ENCODE measurements at regions not wholly inside any gene's neighbourhood (a gene's known extent, or its start where the extent isn't known, plus 50 kb on each side); places are given as distances from the start of the nearest gene placed in this dataset.

GRCh38 chr15:77798151-77798835 lies 165.6 kb upstream of the LINGO1 start:
- 81% methylated on average over 11 of the region's 13 CpGs for WGBS (ENCODE audit: insufficient coverage)
- POLR2A ChIA-PET = no interaction called here
- no peaks in the 10 kb centered on the region for H3K79me2 ChIP-seq (ENCODE audit: control insufficient read depth, insufficient read depth, low read length)

GRCh38 chr15:77797270-77797669 lies 164.6 kb upstream of the LINGO1 start:
- no peak overlapping the region for H3K4me2 ChIP-seq (replicated peaks; ENCODE audit: low read depth, low read length, poor library complexity, severe bottlenecking)
- no peak for ATAC-seq (ENCODE audit: low read depth)
- no peaks in the 10 kb centered on the region for H3K9me3 Mint-ChIP-seq (ENCODE audit: insufficient read depth)
- no peak overlapping the region for H3K4me3 ChIP-seq (ENCODE audit: control extremely low read depth in 1 of 5, extremely low read depth in 1 of 5, insufficient read depth in 1 of 5, low read depth in 2 of 5, low read length in 4 of 5)
- H4K20me1 ChIP-seq (ENCODE audit: control insufficient read depth, insufficient read depth, low read length, poor library complexity, severe bottlenecking) = no peaks in the 10 kb centered on the region
- TF ChIP-seq EZH2 (IDR thresholded peaks at IDR 0.05; ENCODE audit: borderline replicate concordance, insufficient read depth, low read depth, low read length, poor library complexity, severe bottlenecking) (no peak), CTCF (IDR thresholded peaks at IDR 0.05) (no peak)
- no peak overlapping the region for H3K9ac ChIP-seq (ENCODE audit: low read length)
- 61% methylated on average over 8 of the region's 8 CpGs for WGBS (ENCODE audit: insufficient coverage)
- no peak overlapping the region for H3K27ac ChIP-seq (ENCODE audit: low read length in 2 of 2)
- no peaks in the 10 kb centered on the region for H3K27me3 ChIP-seq (replicated peaks in 1 of 4; ENCODE audit: control extremely low read depth in 1 of 4, control insufficient read depth in 3 of 4, insufficient read depth in 4 of 4, low read length in 3 of 4)
- DNase-seq = no peak
- H3K27ac Mint-ChIP-seq = no peak overlapping the region
- H3K9me3 ChIP-seq (ENCODE audit: control extremely low read depth in 1 of 3, control insufficient read depth in 2 of 3, insufficient read depth in 1 of 3, low read length in 2 of 3) = peaks cover 0 to 6% (median 0%) of the 10 kb centered on the region in 3 donors
- H3K4me1 Mint-ChIP-seq = no peaks in the 10 kb centered on the region
- intact Hi-C loops (cut with micrococcal nuclease) = no loop called here
- H2AFZ ChIP-seq (ENCODE audit: insufficient read depth, low read depth, low read length, poor library complexity, severe bottlenecking) = no peak overlapping the region
- no peaks in the 10 kb centered on the region for H3K4me1 ChIP-seq (ENCODE audit: control insufficient read depth in 2 of 2, insufficient read depth in 2 of 2, low read length in 2 of 2)
- POLR2A ChIA-PET = no interaction called here
- H3K79me2 ChIP-seq (ENCODE audit: control insufficient read depth, insufficient read depth, low read length) = no peaks in the 10 kb centered on the region
- peaks cover 16% of the 10 kb centered on the region for H3K27me3 Mint-ChIP-seq
- H3K36me3 ChIP-seq (replicated peaks in 1 of 2; ENCODE audit: control extremely low read depth in 1 of 2, control insufficient read depth in 1 of 2, extremely low read depth in 1 of 2, insufficient read depth in 2 of 2, low read length in 1 of 2) = no peaks in the 10 kb centered on the region
- no peak overlapping the region for H3K4me3 Mint-ChIP-seq
- CTCF ChIA-PET = no interaction called here

More at GRCh38 chr15:77798151-77798835, 165.6 kb upstream of the LINGO1 start:
- H3K4me2 ChIP-seq (replicated peaks; ENCODE audit: low read depth, low read length, poor library complexity, severe bottlenecking) = no peak overlapping the region
- H3K27me3 ChIP-seq (replicated peaks in 1 of 4; ENCODE audit: control extremely low read depth in 1 of 4, control insufficient read depth in 3 of 4, insufficient read depth in 4 of 4, low read length in 3 of 4) = no peaks in the 10 kb centered on the region
- H3K9me3 ChIP-seq (ENCODE audit: control extremely low read depth in 1 of 3, control insufficient read depth in 2 of 3, insufficient read depth in 1 of 3, low read length in 2 of 3) = peaks cover 0 to 6% (median 0%) of the 10 kb centered on the region in 3 donors
- H3K27ac Mint-ChIP-seq = no peak overlapping the region
- no peaks in the 10 kb centered on the region for H3K4me1 Mint-ChIP-seq
- ATAC-seq (ENCODE audit: low read depth) (no peak), DNase-seq (no peak)
- H3K9ac ChIP-seq (ENCODE audit: low read length) = no peak overlapping the region
- H2AFZ ChIP-seq (ENCODE audit: insufficient read depth, low read depth, low read length, poor library complexity, severe bottlenecking) = no peak overlapping the region
- no peaks in the 10 kb centered on the region for H3K4me1 ChIP-seq (ENCODE audit: control insufficient read depth in 2 of 2, insufficient read depth in 2 of 2, low read length in 2 of 2)
- CTCF ChIA-PET = no interaction called here
- no peak overlapping the region for H3K4me3 ChIP-seq (ENCODE audit: control extremely low read depth in 1 of 5, extremely low read depth in 1 of 5, insufficient read depth in 1 of 5, low read depth in 2 of 5, low read length in 4 of 5)
- no peaks in the 10 kb centered on the region for H4K20me1 ChIP-seq (ENCODE audit: control insufficient read depth, insufficient read depth, low read length, poor library complexity, severe bottlenecking)
- no peak for TF ChIP-seq EZH2 (IDR thresholded peaks at IDR 0.05; ENCODE audit: borderline replicate concordance, insufficient read depth, low read depth, low read length, poor library complexity, severe bottlenecking)
- no peak for TF ChIP-seq CTCF (IDR thresholded peaks at IDR 0.05)
- no peaks in the 10 kb centered on the region for H3K9me3 Mint-ChIP-seq (ENCODE audit: insufficient read depth)
- intact Hi-C loops (cut with micrococcal nuclease) = no loop called here
- no peak overlapping the region for H3K27ac ChIP-seq (ENCODE audit: low read length in 2 of 2)
- no peaks in the 10 kb centered on the region for H3K36me3 ChIP-seq (replicated peaks in 1 of 2; ENCODE audit: control extremely low read depth in 1 of 2, control insufficient read depth in 1 of 2, extremely low read depth in 1 of 2, insufficient read depth in 2 of 2, low read length in 1 of 2)
- H3K4me3 Mint-ChIP-seq = no peak overlapping the region
- H3K27me3 Mint-ChIP-seq = peaks cover 19% of the 10 kb centered on the region

Measured in B cell (primary cell).